Testis (tissue), 2 donors: ENCODE measurements at regions not wholly inside any gene's neighbourhood (a gene's known extent, or its start where the extent isn't known, plus 50 kb on each side); places are given as distances from the start of the nearest gene placed in this dataset.

ENCODE experiments used
- POLR2A ChIP-seq: fragments of 450-650 bp; IDR thresholded peaks from one replicate; pipeline ENCODE4 v1.6.1; 2017; ENCODE audit warnings: antibody characterized with exemption, mild to moderate bottlenecking, moderate library complexity
- TF ChIP-seq, protein P1 (sequence below), 3 experiments: fragments of 450-650 bp in 2 of 3; fragments of 200-600 bp in 1 of 3; sonication (generic) in 1 of 3; IDR thresholded peaks; one replicate each; pipeline ENCODE4 v1.5.1; 2016 to 2019; ENCODE audit warnings: antibody characterized with exemption in 3 of 3, mild to moderate bottlenecking in 2 of 3, moderate library complexity in 1 of 3

DNA sequence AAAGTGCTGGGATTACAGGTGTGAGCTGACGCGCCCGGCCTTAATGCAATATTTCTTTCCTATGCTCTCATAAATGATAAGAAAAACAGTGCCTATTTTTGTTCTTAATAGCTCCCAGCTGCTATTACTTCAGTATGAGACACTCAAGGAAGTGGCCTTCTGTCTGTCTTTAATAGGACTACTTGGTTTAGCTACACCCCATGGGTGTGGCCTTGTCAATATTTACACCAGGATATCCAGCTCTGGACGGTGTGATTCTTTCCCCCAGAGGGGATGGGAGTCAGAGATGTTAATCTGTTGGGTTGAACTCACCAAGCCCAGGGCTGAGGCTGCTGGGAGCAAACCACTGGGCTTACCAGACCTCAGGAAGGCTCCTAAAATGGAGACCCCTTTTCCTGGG is 134.2 kb downstream of the CEP57L1 start:
- no peak for TF ChIP-seq POLR2A
- TF ChIP-seq, protein P1, sequence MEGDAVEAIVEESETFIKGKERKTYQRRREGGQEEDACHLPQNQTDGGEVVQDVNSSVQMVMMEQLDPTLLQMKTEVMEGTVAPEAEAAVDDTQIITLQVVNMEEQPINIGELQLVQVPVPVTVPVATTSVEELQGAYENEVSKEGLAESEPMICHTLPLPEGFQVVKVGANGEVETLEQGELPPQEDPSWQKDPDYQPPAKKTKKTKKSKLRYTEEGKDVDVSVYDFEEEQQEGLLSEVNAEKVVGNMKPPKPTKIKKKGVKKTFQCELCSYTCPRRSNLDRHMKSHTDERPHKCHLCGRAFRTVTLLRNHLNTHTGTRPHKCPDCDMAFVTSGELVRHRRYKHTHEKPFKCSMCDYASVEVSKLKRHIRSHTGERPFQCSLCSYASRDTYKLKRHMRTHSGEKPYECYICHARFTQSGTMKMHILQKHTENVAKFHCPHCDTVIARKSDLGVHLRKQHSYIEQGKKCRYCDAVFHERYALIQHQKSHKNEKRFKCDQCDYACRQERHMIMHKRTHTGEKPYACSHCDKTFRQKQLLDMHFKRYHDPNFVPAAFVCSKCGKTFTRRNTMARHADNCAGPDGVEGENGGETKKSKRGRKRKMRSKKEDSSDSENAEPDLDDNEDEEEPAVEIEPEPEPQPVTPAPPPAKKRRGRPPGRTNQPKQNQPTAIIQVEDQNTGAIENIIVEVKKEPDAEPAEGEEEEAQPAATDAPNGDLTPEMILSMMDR (IDR thresholded peaks at IDR 0.05), result no peak
